AG09319 (cell line): ENCODE measurements at regions not wholly inside any gene's neighbourhood (a gene's known extent, or its start where the extent isn't known, plus 50 kb on each side); places are given as distances from the start of the nearest gene placed in this dataset.

Experiments
- DNase-seq: peaks from one replicate; pipeline ENCODE4 v3.0.0-alpha.2; 2010; ENCODE audit warnings: low read depth; ENCODE audit errors: extremely low read depth
- TF ChIP-seq, protein P1 (sequence below): IDR thresholded peaks from 2 replicates; pipeline ENCODE4 v1.5.1; 2011; ENCODE audit warnings: low read depth, mild to moderate bottlenecking, inconsistent platforms, low read length, moderate library complexity

DNA sequence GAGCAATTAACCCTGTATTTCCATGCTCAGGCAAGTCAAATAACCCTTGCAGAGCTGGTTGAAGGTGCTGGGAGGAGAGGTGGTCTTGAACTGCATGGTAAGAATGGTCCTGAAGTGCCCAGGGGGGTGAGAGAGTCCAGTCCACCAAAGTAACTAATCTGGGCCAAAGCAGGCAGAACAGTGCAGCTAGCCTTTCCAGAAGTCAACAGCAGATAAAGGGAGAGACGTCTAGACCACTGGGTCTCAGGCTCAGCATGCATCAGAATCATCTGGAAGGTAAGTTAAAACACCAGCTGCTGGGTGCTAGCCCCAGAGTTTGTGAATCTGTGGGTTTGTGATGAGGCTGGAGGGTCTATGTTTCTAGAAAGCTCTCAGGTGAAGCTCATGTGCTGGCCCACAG, 232.3 kb upstream of the ECI2 start:
- TF ChIP-seq, protein P1, sequence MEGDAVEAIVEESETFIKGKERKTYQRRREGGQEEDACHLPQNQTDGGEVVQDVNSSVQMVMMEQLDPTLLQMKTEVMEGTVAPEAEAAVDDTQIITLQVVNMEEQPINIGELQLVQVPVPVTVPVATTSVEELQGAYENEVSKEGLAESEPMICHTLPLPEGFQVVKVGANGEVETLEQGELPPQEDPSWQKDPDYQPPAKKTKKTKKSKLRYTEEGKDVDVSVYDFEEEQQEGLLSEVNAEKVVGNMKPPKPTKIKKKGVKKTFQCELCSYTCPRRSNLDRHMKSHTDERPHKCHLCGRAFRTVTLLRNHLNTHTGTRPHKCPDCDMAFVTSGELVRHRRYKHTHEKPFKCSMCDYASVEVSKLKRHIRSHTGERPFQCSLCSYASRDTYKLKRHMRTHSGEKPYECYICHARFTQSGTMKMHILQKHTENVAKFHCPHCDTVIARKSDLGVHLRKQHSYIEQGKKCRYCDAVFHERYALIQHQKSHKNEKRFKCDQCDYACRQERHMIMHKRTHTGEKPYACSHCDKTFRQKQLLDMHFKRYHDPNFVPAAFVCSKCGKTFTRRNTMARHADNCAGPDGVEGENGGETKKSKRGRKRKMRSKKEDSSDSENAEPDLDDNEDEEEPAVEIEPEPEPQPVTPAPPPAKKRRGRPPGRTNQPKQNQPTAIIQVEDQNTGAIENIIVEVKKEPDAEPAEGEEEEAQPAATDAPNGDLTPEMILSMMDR: no peak

DNA sequence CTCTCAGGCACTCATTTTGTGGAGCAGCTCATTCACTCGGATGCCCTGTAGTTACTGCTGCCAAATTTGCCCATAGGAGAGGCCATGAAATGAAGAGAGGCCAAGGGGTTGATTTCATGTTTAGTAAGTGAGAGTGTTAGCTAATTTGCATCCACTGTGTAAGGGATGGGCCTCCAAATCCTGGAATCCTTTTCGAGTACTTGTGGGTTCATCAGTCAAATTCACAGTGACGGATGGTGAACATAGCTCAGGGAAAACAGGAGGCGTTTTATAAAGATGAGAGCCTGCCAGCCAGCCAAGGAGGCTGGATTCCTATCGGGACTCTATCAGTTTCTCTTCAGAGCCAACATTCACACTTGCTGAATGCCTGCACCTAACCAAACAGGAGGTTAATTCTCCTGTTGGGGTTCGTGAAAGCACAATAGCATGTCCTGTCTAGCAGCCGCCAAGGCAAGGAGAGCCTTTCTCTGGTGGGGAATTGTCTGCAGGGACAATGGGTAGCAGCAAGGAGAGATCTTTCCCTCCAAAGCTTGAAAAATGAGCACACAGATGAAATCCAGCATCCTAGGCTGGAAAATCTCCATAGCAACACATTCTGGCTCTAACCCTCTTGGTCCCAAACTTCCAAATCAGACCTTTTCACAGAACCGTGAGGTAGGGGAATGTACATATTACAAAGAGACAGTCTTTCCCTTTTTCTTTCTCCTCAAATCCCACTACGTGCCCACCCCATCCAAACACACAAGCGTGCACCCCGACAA, 231.4 kb upstream of the ECI2 start:
- no peak for DNase-seq
- TF ChIP-seq, protein P1: no peak

More for the DNA sequence above, 232.3 kb upstream of the ECI2 start:
- DNase-seq: no peak

DNA sequence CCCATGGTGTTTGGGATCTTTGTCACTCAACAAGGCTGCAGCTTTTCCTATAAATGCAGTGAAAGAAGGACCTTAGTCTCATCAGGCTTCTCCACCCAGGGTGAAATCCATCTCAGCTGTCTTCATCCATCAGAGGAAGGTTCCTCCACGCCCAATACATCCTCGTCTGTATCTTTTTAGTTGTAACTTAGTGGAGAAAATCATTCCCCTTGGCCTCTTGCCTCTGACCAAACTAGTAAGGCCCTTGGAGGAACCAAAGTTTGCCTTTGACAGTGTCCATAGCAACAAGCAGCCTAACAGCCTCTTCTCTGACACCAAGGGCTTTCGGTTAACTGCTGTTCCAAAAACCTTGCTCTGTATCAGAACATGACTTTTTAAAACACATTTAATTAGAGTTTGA, 230.3 kb upstream of the ECI2 start:
- no peak for DNase-seq
- TF ChIP-seq, protein P1: no peak

DNA sequence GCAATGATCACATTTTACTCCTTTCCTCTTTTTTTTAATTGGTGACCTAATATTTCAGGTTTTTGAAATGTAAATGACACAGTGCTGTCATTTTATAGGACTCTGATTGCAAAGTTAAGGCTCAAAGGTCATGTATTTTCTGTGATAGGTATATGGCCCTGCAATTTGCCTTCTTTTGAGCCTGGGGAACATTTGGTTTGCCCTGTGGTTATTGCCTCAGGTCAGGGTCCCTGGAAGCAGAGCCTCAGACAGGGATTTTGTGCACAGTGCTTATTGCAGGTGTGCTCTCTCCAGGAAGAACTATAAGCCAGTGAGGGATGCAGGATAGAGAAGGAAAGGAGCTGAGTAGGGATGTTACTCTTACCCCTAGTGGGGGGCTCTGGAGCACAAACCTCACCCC, 229.3 kb upstream of the ECI2 start:
- DNase-seq: no peak
- TF ChIP-seq, protein P1: no peak

DNA sequence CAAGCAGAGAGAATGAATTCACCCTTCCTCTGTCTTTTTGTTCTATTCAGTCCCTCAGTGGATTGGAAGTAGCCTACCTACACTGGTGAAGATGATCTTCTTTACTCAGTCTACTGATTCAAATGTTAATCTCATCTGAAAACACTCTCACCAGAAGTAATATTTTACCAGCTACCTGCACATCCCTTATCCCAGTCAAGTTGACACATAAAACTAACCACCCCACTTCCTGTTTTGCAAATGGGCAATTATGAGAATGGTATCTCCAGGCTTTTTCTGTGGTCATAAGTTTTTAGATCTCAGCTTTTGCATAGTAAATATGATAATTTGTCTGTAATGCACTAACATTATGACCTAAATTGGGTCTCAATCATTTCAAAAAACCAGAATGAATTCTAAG, 228.8 kb upstream of the ECI2 start:
- TF ChIP-seq, protein P1: no peak
- no peak for DNase-seq

DNA sequence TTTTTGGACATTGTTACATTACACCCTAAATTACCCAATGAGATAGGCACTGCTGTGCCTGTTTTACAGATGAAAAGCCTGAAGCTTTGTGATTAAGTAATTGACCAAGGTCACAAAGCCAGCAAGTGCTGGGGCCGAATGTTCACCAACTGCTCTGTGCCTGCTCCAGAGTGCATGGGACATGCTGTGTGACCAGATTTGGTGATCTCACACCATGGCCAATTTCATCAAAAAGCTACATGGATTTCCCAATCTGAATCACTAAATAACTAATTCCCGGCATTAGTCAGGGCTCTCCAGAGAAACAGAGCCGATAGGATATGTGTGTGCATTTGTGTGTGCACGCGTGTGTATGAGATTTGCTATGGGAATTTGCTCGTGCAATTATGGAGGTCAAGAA, 228.3 kb upstream of the ECI2 start:
- DNase-seq: no peak

DNA sequence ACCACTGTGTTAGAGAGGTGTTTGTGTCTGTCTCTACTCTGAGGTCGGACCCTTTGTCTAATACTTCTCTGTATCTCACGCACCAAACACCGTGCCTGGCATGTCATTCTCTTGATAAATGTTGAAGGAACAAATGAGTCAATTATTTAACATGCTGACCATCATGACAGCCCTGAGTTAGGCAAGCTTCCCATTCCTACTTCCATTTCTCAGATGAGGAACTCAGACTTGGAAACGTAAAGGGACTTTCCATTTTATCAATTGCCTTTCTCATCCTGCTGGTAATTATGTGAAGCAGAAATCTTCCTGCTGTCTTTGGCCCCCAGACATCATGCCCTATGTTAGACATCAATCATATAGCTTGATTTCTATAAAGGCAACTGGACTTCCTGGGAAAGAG, 227.0 kb upstream of the ECI2 start:
- TF ChIP-seq, protein P1: no peak
- DNase-seq: no peak

More for the DNA sequence above, 228.3 kb upstream of the ECI2 start:
- TF ChIP-seq, protein P1: no peak
